ENCODE measurements at regions not wholly inside any gene's neighbourhood (a gene's known extent, or its start where the extent isn't known, plus 50 kb on each side); places are given as distances from the start of the nearest gene placed in this dataset.
"Not testable (repeated sequence)": the region's sequence is repeated elsewhere in the genome, so short reads cannot be mapped to it uniquely, and the experiment has no call there.

- Histone ChIP-seq H3K27me3 (ENCODE audit: control insufficient read depth in 2 of 2, insufficient read depth in 1 of 2, low read length in 1 of 2) (no peaks in the 10 kb centered on the region), H3K36me3 (ENCODE audit: control insufficient read depth in 2 of 2, insufficient read depth in 2 of 2, low read length in 1 of 2) (no peaks in the 10 kb centered on the region), H3K27ac (ENCODE audit: low read depth in 1 of 2, low read length in 1 of 2) (no peak overlapping the region), H3K4me1 (ENCODE audit: control insufficient read depth in 2 of 2, insufficient read depth in 2 of 2, low read length in 2 of 2) (no peaks in the 10 kb centered on the region), H3K4me3 (ENCODE audit: low read length in 2 of 2) (no peak overlapping the region), H3K9me3 (ENCODE audit: control insufficient read depth in 2 of 2, insufficient read depth in 1 of 2, low read length in 1 of 2) (no peaks in the 10 kb centered on the region)
- no peak for DNase-seq (ENCODE audit: low read depth in 6 of 9, low spot score in 9 of 9)
- 97% methylated on average over 5 of the region's 5 CpGs for WGBS
Measured at GRCh38 chr6:56730663-56731529, 88.2 kb upstream of the DST start.

DNA sequence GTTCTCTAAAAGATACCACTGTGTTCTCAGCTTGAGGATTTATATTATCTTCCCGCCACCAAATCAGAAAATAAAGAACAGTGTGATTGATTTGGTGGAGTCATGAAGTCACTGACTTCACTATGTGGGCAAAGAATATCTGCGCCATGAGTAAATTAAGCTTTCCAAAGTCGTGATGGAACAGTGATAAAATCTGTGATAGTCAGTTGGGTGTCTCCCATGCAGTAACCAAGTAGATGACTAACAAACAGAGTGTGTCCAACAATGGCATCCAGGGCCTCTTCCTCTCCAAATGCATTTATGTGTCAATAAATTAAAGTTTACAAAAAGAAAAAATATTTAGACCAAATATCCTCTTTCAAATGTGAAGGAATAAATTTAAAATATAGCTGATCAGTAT is 87.0 kb upstream of the DST start:
- DNase-seq (ENCODE audit: low read depth in 6 of 9, low spot score in 9 of 9), result no peak
- no peak overlapping the region for H3K4me3 ChIP-seq (ENCODE audit: low read length in 2 of 2)
- H3K27me3 ChIP-seq (ENCODE audit: control insufficient read depth in 2 of 2, insufficient read depth in 1 of 2, low read length in 1 of 2), result no peaks in the 10 kb centered on the region
- H3K27ac ChIP-seq (ENCODE audit: low read depth in 1 of 2, low read length in 1 of 2), result no peak overlapping the region
- no peaks in the 10 kb centered on the region for H3K4me1 ChIP-seq (ENCODE audit: control insufficient read depth in 2 of 2, insufficient read depth in 2 of 2, low read length in 2 of 2)
- H3K36me3 ChIP-seq (ENCODE audit: control insufficient read depth in 2 of 2, insufficient read depth in 2 of 2, low read length in 1 of 2), result no peaks in the 10 kb centered on the region
- H3K9me3 ChIP-seq (ENCODE audit: control insufficient read depth in 2 of 2, insufficient read depth in 1 of 2, low read length in 1 of 2), result no peaks in the 10 kb centered on the region
- 92% methylated on average over 3 of the region's 3 CpGs for WGBS

GRCh38 chr6:56729166-56729565 is 86.5 kb upstream of the DST start:
- DNase-seq (ENCODE audit: low read depth in 6 of 9, low spot score in 9 of 9); H3K27ac ChIP-seq (ENCODE audit: low read depth in 1 of 2, low read length in 1 of 2); H3K4me1 ChIP-seq (ENCODE audit: control insufficient read depth in 2 of 2, insufficient read depth in 2 of 2, low read length in 2 of 2); H3K27me3 ChIP-seq (ENCODE audit: control insufficient read depth in 2 of 2, insufficient read depth in 1 of 2, low read length in 1 of 2); H3K9me3 ChIP-seq (ENCODE audit: control insufficient read depth in 2 of 2, insufficient read depth in 1 of 2, low read length in 1 of 2); H3K36me3 ChIP-seq (ENCODE audit: control insufficient read depth in 2 of 2, insufficient read depth in 2 of 2, low read length in 1 of 2); H3K4me3 ChIP-seq (ENCODE audit: low read length in 2 of 2): not testable (repeated sequence)
- over 99% methylated on average over 10 of the region's 10 CpGs for WGBS

DNA sequence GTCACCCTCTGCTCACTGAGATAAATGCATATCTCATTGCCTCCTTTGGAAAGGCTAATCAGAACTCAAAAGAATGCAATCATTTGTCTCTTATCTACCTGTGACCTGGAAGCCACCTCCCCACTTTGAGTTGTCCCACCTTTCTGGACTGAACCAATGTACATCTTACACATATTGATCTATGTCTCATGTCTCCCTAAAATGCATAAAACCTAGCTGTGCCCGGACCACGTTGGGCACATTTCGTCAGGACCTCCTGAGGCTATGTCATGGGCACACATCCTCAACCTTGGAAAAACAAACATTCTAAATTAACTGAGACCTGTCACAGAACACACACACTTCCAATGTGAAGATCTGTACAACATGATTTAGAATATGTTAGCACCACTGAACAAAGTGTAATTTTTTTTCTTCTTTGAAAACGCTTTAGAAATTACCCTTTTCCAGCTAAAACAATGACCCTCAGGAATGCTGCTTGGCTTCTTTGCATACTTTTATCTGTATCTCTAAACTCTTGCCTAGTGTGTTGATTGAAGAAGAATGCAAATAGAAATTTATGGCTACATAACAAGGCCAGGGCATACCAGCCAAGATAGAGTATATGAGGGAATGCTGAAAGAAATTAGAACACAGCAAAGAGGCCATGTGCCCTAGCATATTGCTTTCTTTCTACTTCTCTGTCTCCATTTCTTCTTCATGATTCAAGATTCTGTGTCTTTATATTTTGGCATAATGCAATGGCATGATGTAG is 84.6 kb upstream of the DST start:
- Histone ChIP-seq H3K9me3 (ENCODE audit: control insufficient read depth in 2 of 2, insufficient read depth in 1 of 2, low read length in 1 of 2) (no peaks in the 10 kb centered on the region), H3K36me3 (ENCODE audit: control insufficient read depth in 2 of 2, insufficient read depth in 2 of 2, low read length in 1 of 2) (no peaks in the 10 kb centered on the region), H3K4me1 (ENCODE audit: control insufficient read depth in 2 of 2, insufficient read depth in 2 of 2, low read length in 2 of 2) (no peaks in the 10 kb centered on the region), H3K27me3 (ENCODE audit: control insufficient read depth in 2 of 2, insufficient read depth in 1 of 2, low read length in 1 of 2) (no peaks in the 10 kb centered on the region), H3K27ac (ENCODE audit: low read depth in 1 of 2, low read length in 1 of 2) (no peak overlapping the region), H3K4me3 (ENCODE audit: low read length in 2 of 2) (no peak overlapping the region)
- 96% methylated on average over 4 of the region's 4 CpGs for WGBS
- DNase-seq (ENCODE audit: low read depth in 6 of 9, low spot score in 9 of 9), result no peak

- no peak overlapping the region for H3K27ac ChIP-seq (ENCODE audit: low read depth in 1 of 2, low read length in 1 of 2)
- WGBS, result 98% methylated on average over 2 of the region's 2 CpGs
Measured at GRCh38 chr6:56725254-56725653, 82.6 kb upstream of the DST start.

GRCh38 chr6:56724455-56724854 is 81.8 kb upstream of the DST start:
- no peak for DNase-seq (ENCODE audit: low read depth in 6 of 9, low spot score in 9 of 9)
- over 99% methylated on average over 2 of the region's 2 CpGs for WGBS
- H3K36me3 ChIP-seq (ENCODE audit: control insufficient read depth in 2 of 2, insufficient read depth in 2 of 2, low read length in 1 of 2), result no peaks in the 10 kb centered on the region
- H3K4me1 ChIP-seq (ENCODE audit: control insufficient read depth in 2 of 2, insufficient read depth in 2 of 2, low read length in 2 of 2), result no peaks in the 10 kb centered on the region
- H3K27me3 ChIP-seq (ENCODE audit: control insufficient read depth in 2 of 2, insufficient read depth in 1 of 2, low read length in 1 of 2), result no peaks in the 10 kb centered on the region
- no peak overlapping the region for H3K27ac ChIP-seq (ENCODE audit: low read depth in 1 of 2, low read length in 1 of 2)
- no peaks in the 10 kb centered on the region for H3K9me3 ChIP-seq (ENCODE audit: control insufficient read depth in 2 of 2, insufficient read depth in 1 of 2, low read length in 1 of 2)
- no peak overlapping the region for H3K4me3 ChIP-seq (ENCODE audit: low read length in 2 of 2)

More at GRCh38 chr6:56725254-56725653, 82.6 kb upstream of the DST start:
- DNase-seq (ENCODE audit: low read depth in 6 of 9, low spot score in 9 of 9), result no peak
- Histone ChIP-seq H3K4me1 (ENCODE audit: control insufficient read depth in 2 of 2, insufficient read depth in 2 of 2, low read length in 2 of 2) (no peaks in the 10 kb centered on the region), H3K27me3 (ENCODE audit: control insufficient read depth in 2 of 2, insufficient read depth in 1 of 2, low read length in 1 of 2) (no peaks in the 10 kb centered on the region), H3K36me3 (ENCODE audit: control insufficient read depth in 2 of 2, insufficient read depth in 2 of 2, low read length in 1 of 2) (no peaks in the 10 kb centered on the region), H3K4me3 (ENCODE audit: low read length in 2 of 2) (no peak overlapping the region), H3K9me3 (ENCODE audit: control insufficient read depth in 2 of 2, insufficient read depth in 1 of 2, low read length in 1 of 2) (no peaks in the 10 kb centered on the region)

GRCh38 chr6:56720882-56721281 is 78.2 kb upstream of the DST start:
- no peak overlapping the region for H3K27ac ChIP-seq (ENCODE audit: low read depth in 1 of 2, low read length in 1 of 2)
- H3K36me3 ChIP-seq (ENCODE audit: control insufficient read depth in 2 of 2, insufficient read depth in 2 of 2, low read length in 1 of 2), result no peaks in the 10 kb centered on the region
- H3K27me3 ChIP-seq (ENCODE audit: control insufficient read depth in 2 of 2, insufficient read depth in 1 of 2, low read length in 1 of 2), result no peaks in the 10 kb centered on the region
- WGBS, result 93% methylated on average over 25 of the region's 25 CpGs
- no peaks in the 10 kb centered on the region for H3K4me1 ChIP-seq (ENCODE audit: control insufficient read depth in 2 of 2, insufficient read depth in 2 of 2, low read length in 2 of 2)
- H3K4me3 ChIP-seq (ENCODE audit: low read length in 2 of 2), result no peak overlapping the region
- no peak for DNase-seq (ENCODE audit: low read depth in 6 of 9, low spot score in 9 of 9)
- no peaks in the 10 kb centered on the region for H3K9me3 ChIP-seq (ENCODE audit: control insufficient read depth in 2 of 2, insufficient read depth in 1 of 2, low read length in 1 of 2)

DNA sequence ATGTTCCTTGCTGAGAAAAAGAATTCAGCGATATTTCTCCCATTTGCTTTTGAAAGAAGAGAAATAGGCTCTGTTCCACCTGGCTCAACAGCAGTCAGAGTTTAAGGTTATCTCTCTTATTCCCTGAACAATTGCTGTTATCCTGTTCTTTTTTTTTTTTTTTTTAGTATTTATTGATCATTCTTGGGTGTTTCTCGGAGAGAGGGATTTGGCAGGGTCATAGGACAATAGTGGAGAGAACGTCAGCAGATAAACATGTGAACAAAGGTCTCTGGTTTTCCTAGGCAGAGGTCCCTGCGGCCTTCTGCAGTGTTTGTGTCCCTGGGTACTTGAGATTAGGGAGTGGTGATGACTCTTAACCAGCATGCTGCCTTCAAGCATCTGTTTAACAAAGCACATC is 77.5 kb upstream of the DST start:
- not testable (repeated sequence) for H3K4me1 ChIP-seq (ENCODE audit: control insufficient read depth in 2 of 2, insufficient read depth in 2 of 2, low read length in 2 of 2); H3K9me3 ChIP-seq (ENCODE audit: control insufficient read depth in 2 of 2, insufficient read depth in 1 of 2, low read length in 1 of 2); H3K27ac ChIP-seq (ENCODE audit: low read depth in 1 of 2, low read length in 1 of 2); H3K4me3 ChIP-seq (ENCODE audit: low read length in 2 of 2); DNase-seq (ENCODE audit: low read depth in 6 of 9, low spot score in 9 of 9); H3K27me3 ChIP-seq (ENCODE audit: control insufficient read depth in 2 of 2, insufficient read depth in 1 of 2, low read length in 1 of 2); H3K36me3 ChIP-seq (ENCODE audit: control insufficient read depth in 2 of 2, insufficient read depth in 2 of 2, low read length in 1 of 2)
- WGBS, result over 99% methylated on average over 4 of the region's 4 CpGs

DNA sequence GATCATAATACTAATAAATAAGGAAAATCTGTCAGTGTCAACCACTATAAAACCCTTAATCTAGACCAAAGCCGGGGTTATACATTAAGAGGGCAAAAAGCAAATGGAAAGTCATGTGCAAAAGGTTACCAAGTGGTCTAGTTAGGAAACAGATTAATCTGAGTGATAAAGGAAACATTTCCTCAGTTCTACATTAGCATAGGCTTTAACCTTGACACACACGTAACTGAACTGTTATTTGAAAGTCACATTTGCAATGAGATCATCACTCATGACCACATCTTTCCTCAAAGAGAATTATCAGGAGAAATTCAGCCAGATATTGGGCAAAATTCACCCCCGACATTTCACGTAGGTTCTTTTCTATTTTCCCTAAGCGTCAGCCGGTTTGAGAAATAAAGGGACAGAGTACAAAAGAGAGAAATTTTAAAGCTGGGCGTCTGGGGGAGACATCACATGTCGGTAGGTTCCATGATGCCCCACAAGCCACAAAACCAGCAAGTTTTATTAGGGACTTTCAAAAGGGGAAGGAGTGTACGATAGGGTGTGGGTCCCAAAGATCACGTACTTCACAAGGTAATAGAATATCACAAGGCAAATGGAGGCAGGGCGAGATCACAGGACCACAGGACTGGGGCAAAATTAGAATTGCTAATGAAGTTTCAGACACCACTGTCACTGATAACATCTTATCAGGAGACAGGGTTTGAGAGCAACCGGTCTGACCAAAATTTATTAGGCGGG is 76.8 kb upstream of the DST start:
- H3K9me3 ChIP-seq (ENCODE audit: control insufficient read depth in 2 of 2, insufficient read depth in 1 of 2, low read length in 1 of 2); H3K4me1 ChIP-seq (ENCODE audit: control insufficient read depth in 2 of 2, insufficient read depth in 2 of 2, low read length in 2 of 2); DNase-seq (ENCODE audit: low read depth in 6 of 9, low spot score in 9 of 9); H3K36me3 ChIP-seq (ENCODE audit: control insufficient read depth in 2 of 2, insufficient read depth in 2 of 2, low read length in 1 of 2); H3K27me3 ChIP-seq (ENCODE audit: control insufficient read depth in 2 of 2, insufficient read depth in 1 of 2, low read length in 1 of 2); H3K27ac ChIP-seq (ENCODE audit: low read depth in 1 of 2, low read length in 1 of 2); H3K4me3 ChIP-seq (ENCODE audit: low read length in 2 of 2): not testable (repeated sequence)
- 68% methylated on average over 13 of the region's 13 CpGs for WGBS
